Peyer's patch (tissue), 4 donors: ENCODE measurements at regions not wholly inside any gene's neighbourhood (a gene's known extent, or its start where the extent isn't known, plus 50 kb on each side); places are given as distances from the start of the nearest gene placed in this dataset.

Source experiments
- POLR2A ChIP-seq, 2 donors: fragments of 450-650 bp; IDR thresholded peaks; one replicate each; pipeline ENCODE4 v1.5.1; 2017; ENCODE audit warnings: antibody characterized with exemption in 2 of 2, mild to moderate bottlenecking in 2 of 2, moderate library complexity in 2 of 2
- TF ChIP-seq, protein P1 (sequence below), 6 experiments: fragments of 450-650 bp in 4 of 6; fragments of 200-600 bp in 2 of 6; sonication (generic) in 1 of 6; IDR thresholded peaks; one replicate each; pipeline ENCODE4 v1.5.1; 2017 to 2019; ENCODE audit warnings: antibody characterized with exemption in 6 of 6, mild to moderate bottlenecking in 3 of 6, moderate library complexity in 1 of 6

DNA sequence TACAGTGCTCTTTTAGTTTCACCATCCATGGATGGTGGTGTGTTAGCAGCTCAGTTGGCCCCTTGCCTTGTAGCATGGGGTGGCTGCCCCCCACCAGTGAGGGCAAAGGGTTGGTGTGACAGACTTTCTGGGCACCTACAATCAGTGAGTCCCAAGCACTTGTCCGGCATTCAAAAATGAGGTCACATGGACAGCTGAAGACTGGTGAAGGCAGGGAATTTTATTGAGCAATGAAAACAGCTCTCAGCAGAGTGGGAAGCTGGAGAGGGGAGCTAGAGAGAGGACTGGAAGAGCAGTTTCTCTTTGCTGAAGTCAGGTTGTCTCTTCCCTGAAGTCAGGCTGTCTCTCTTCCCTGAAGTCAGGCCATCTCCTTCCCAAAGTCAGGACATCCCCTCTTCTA, 1053.2 kb downstream of the SLITRK1 start:
- TF ChIP-seq, protein P1, sequence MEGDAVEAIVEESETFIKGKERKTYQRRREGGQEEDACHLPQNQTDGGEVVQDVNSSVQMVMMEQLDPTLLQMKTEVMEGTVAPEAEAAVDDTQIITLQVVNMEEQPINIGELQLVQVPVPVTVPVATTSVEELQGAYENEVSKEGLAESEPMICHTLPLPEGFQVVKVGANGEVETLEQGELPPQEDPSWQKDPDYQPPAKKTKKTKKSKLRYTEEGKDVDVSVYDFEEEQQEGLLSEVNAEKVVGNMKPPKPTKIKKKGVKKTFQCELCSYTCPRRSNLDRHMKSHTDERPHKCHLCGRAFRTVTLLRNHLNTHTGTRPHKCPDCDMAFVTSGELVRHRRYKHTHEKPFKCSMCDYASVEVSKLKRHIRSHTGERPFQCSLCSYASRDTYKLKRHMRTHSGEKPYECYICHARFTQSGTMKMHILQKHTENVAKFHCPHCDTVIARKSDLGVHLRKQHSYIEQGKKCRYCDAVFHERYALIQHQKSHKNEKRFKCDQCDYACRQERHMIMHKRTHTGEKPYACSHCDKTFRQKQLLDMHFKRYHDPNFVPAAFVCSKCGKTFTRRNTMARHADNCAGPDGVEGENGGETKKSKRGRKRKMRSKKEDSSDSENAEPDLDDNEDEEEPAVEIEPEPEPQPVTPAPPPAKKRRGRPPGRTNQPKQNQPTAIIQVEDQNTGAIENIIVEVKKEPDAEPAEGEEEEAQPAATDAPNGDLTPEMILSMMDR (IDR thresholded peaks at IDR 0.05) = no peak
- no peak for TF ChIP-seq POLR2A (IDR thresholded peaks at IDR 0.05)
